ENCODE measurements at regions not wholly inside any gene's neighbourhood (a gene's known extent, or its start where the extent isn't known, plus 50 kb on each side); places are given as distances from the start of the nearest gene placed in this dataset.

DNA sequence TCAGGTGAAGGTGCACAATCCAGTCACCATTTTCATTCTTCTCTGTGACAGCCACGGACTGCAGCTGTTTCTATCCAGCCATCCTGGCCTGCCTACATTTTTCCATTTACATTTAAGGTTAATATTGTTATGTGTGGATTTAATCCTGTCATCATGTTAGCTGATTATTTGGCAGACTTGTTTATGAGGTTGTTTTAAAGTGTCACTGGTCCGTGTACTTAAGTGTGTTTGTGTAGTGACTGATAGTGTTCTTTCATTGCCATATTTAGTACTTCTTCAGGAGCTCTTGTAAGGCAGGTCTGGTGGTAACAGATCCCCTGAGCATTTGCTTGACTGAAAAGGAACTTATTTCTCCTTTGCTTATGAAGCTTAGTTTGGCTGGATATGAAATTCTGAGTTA lies 364.2 kb downstream of the JRKL start:
- no peak for DNase-seq (ENCODE audit: extremely low read depth, low read depth)
- TF ChIP-seq, protein P1, sequence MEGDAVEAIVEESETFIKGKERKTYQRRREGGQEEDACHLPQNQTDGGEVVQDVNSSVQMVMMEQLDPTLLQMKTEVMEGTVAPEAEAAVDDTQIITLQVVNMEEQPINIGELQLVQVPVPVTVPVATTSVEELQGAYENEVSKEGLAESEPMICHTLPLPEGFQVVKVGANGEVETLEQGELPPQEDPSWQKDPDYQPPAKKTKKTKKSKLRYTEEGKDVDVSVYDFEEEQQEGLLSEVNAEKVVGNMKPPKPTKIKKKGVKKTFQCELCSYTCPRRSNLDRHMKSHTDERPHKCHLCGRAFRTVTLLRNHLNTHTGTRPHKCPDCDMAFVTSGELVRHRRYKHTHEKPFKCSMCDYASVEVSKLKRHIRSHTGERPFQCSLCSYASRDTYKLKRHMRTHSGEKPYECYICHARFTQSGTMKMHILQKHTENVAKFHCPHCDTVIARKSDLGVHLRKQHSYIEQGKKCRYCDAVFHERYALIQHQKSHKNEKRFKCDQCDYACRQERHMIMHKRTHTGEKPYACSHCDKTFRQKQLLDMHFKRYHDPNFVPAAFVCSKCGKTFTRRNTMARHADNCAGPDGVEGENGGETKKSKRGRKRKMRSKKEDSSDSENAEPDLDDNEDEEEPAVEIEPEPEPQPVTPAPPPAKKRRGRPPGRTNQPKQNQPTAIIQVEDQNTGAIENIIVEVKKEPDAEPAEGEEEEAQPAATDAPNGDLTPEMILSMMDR (IDR thresholded peaks at IDR 0.05; ENCODE audit: low read depth, low read length) = no peak

DNA sequence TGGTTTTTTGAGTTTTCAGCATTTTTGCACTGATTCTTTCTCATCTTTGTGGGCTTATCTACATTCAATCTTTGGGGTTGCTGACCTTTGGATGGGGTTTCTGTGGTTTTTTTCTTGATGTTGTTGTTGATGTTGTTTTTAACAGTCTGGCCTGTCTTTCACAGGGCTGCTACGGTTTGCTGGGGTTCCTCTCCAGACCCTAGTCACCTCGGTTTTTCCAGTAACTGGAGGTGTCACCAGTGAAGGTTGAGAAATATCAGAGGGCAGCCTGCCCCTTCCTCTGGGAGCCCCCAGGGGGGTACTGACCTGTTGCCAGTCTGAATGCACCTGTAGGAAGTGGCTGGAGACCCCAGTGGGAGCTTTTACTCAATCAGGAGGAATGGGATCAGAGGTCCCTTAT lies 365.4 kb downstream of the JRKL start:
- DNase-seq (ENCODE audit: extremely low read depth, low read depth) = no peak
- TF ChIP-seq, protein P1 (IDR thresholded peaks at IDR 0.05; ENCODE audit: low read depth, low read length) = no peak

- TF ChIP-seq, protein P1 (IDR thresholded peaks at IDR 0.05; ENCODE audit: low read depth, low read length) = no peak
- DNase-seq (ENCODE audit: extremely low read depth, low read depth) = no peak
Measured at GRCh38 chr11:96755752-96756151, 365.9 kb downstream of the JRKL start.

DNA sequence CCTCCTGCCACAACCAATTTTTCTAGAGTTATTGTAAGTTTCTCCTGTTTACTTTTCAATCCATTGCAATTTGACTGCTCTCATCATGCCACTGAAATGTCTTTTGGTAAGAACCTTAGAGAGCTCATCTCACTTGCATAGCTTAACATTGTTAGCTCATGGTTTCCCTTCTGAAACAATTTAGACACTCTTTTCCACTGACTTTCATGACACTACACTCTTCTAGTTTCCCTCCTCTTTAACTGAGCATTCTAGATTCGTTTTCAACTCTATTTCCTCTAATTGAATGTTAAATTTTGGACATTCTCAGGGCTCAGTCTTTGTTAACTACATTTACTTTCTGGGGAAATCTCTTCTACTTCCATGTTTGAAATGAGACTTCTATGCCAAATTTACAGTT lies 369.1 kb downstream of the JRKL start:
- TF ChIP-seq, protein P1 (IDR thresholded peaks at IDR 0.05; ENCODE audit: low read depth, low read length) = no peak
- DNase-seq (ENCODE audit: extremely low read depth, low read depth) = no peak

DNA sequence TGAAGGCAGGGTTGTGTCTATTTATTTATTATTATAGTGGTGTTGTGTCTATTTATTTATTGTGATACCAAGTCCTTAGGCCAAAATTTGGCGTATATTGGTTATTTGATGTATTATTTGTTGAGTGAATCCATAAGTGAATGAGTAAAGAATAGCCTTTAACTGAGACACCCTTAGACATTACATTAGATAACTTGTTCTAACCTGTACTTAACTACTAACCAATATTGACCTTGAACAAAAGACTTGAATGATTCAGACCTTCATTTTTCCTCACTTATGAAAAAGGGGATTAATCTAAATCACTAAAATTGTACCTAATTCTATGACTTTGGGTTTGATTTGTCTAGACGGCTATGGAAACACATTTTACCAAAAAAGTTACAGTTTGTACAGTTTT lies 370.5 kb downstream of the JRKL start:
- TF ChIP-seq, protein P1 (IDR thresholded peaks at IDR 0.05; ENCODE audit: low read depth, low read length) = no peak
- no peak for DNase-seq (ENCODE audit: extremely low read depth, low read depth)

DNA sequence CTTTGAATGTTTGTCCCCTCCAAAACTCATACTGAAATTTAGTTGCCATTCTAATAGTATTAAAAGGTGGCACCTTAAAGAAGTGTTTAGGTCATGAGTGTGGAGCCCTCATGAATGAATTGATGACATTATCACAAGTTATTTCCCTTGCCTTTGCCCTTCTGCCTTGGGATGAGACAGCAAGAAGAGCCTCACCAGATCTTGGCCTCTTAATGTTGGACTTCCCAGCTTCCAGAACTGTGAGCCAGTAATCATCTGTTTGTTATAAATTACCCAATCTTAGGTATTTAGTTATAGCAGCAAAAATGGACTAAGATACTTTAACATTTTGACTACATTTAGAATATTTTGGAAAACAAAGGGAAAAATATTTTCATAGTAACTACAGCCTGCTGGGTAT lies 371.0 kb downstream of the JRKL start:
- TF ChIP-seq, protein P1 (IDR thresholded peaks at IDR 0.05; ENCODE audit: low read depth, low read length) = no peak
- no peak for DNase-seq (ENCODE audit: extremely low read depth, low read depth)

- TF ChIP-seq, protein P1 (IDR thresholded peaks at IDR 0.05; ENCODE audit: low read depth, low read length) = no peak
- DNase-seq (ENCODE audit: extremely low read depth, low read depth) = no peak
Measured at GRCh38 chr11:96761451-96761850, 371.6 kb downstream of the JRKL start.

Data from AG09319 (cell line).